ENCODE measurements at regions not wholly inside any gene's neighbourhood (a gene's known extent, or its start where the extent isn't known, plus 50 kb on each side); places are given as distances from the start of the nearest gene placed in this dataset.

GRCh38 chr10:128796396-128796912 lies 670.2 kb upstream of the MKI67 start:
- no peak for DNase-seq (ENCODE audit: low read depth in 2 of 2)

- no peak for DNase-seq (ENCODE audit: low read depth in 2 of 2)
Observed at GRCh38 chr10:128802062-128802461, 665.0 kb upstream of the MGMT start.

- no peak for DNase-seq (ENCODE audit: low read depth in 2 of 2)
Observed at GRCh38 chr10:128803790-128804189, 663.3 kb upstream of the MGMT start.

- no peak for DNase-seq (ENCODE audit: low read depth in 2 of 2)
Observed at GRCh38 chr10:128804411-128804810, 662.6 kb upstream of the MGMT start.

- DNase-seq (ENCODE audit: low read depth in 2 of 2), result no peak
Observed at GRCh38 chr10:128808921-128809440, 658.1 kb upstream of the MGMT start.

GRCh38 chr10:128811511-128811910 lies 655.5 kb upstream of the MGMT start:
- DNase-seq (ENCODE audit: low read depth in 2 of 2), result no peak

GRCh38 chr10:128812000-128812399 lies 655.0 kb upstream of the MGMT start:
- DNase-seq (ENCODE audit: low read depth in 2 of 2), result no peak

- DNase-seq (ENCODE audit: low read depth in 2 of 2), result no peak
Observed at GRCh38 chr10:128813574-128813973, 653.5 kb upstream of the MGMT start.

GRCh38 chr10:128814024-128814423 lies 653.0 kb upstream of the MGMT start:
- DNase-seq (ENCODE audit: low read depth in 2 of 2), result no peak

GRCh38 chr10:128814782-128815181 lies 652.3 kb upstream of the MGMT start:
- no peak for DNase-seq (ENCODE audit: low read depth in 2 of 2)

- no peak for DNase-seq (ENCODE audit: low read depth in 2 of 2)
Observed at GRCh38 chr10:128816726-128817125, 650.3 kb upstream of the MGMT start.

GRCh38 chr10:128817636-128818035 lies 649.4 kb upstream of the MGMT start:
- no peak for DNase-seq (ENCODE audit: low read depth in 2 of 2)

- DNase-seq (ENCODE audit: low read depth in 2 of 2), result no peak
Observed at GRCh38 chr10:128820663-128821062, 646.4 kb upstream of the MGMT start.

GRCh38 chr10:128823201-128823600 lies 643.8 kb upstream of the MGMT start:
- DNase-seq (ENCODE audit: low read depth in 2 of 2), result no peak

- no peak for DNase-seq (ENCODE audit: low read depth in 2 of 2)
Observed at GRCh38 chr10:128825626-128826025, 641.4 kb upstream of the MGMT start.

- DNase-seq (ENCODE audit: low read depth in 2 of 2), result no peak
Observed at GRCh38 chr10:128833671-128834070, 633.4 kb upstream of the MGMT start.

- DNase-seq (ENCODE audit: low read depth in 2 of 2), result no peak
Observed at GRCh38 chr10:128835361-128835760, 631.7 kb upstream of the MGMT start.

GRCh38 chr10:128837478-128837877 lies 629.6 kb upstream of the MGMT start:
- no peak for DNase-seq (ENCODE audit: low read depth in 2 of 2)

GRCh38 chr10:128839134-128839533 lies 627.9 kb upstream of the MGMT start:
- no peak for DNase-seq (ENCODE audit: low read depth in 2 of 2)

GRCh38 chr10:128839701-128840100 lies 627.3 kb upstream of the MGMT start:
- DNase-seq (ENCODE audit: low read depth in 2 of 2), result no peak

GRCh38 chr10:128843972-128844371 lies 623.1 kb upstream of the MGMT start:
- no peak for DNase-seq (ENCODE audit: low read depth in 2 of 2)

GRCh38 chr10:128846927-128847326 lies 620.1 kb upstream of the MGMT start:
- no peak for DNase-seq (ENCODE audit: low read depth in 2 of 2)

GRCh38 chr10:128848810-128849209 lies 618.2 kb upstream of the MGMT start:
- no peak for DNase-seq (ENCODE audit: low read depth in 2 of 2)

- DNase-seq (ENCODE audit: low read depth in 2 of 2), result no peak
Observed at GRCh38 chr10:128850647-128851046, 616.4 kb upstream of the MGMT start.
